T-helper 2 cell treated with Interferon-gamma antibody and Interleukin-4, amounts not matched to agents 100 ng/mL and 5 ng/mL, for 36 hours (primary cell): ENCODE measurements at regions not wholly inside any gene's neighbourhood (a gene's known extent, or its start where the extent isn't known, plus 50 kb on each side); places are given as distances from the start of the nearest gene placed in this dataset.

Experiments used
- intact Hi-C: fragments of 100-400 bp; cut with micrococcal nuclease; formaldehyde crosslinking; loops from one replicate; pipeline ENCODE4 v1.15.1; 2023

GRCh38 chr9:96089452-96090085 lies 212.4 kb downstream of the HSD17B3 start:
- intact Hi-C loops: no loop called here

- intact Hi-C loops: no loop called here
Observed at GRCh38 chr9:96088510-96088909, 213.0 kb downstream of the ERCC6L2 start.

GRCh38 chr9:96087669-96088299 lies 212.3 kb downstream of the ERCC6L2 start:
- intact Hi-C loops: no loop called here

DNA sequence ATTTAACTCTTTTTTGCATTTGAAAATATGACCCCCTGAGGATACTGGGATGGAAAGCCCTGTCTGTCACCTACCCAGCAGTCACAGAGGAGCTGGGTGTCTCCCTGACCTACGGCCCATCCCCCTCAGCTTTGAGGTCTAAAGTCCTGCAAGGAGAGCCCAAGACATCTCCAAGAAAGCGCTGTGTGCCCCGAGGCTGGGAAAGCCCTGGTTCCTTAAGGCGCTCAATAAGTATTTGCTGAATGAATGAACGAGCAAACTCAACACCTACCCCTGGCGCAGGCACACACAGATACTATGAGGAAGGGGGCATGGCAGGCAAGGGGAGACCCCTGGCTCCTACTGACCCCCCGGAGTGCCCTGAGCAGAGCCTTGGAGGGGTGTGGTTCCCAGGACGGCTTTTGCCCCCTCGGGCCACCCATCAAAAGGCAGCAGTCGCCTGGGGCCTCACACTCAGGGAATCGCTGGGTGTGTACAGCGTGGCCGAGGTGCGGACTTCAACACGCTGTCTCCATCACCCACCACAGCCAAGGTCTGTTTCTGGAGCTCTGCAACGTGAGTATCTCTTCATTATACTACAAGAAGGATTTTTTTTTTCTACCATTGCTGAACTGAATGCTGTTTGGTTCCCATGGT lies 211.6 kb downstream of the ERCC6L2 start:
- intact Hi-C loops: no loop called here

- intact Hi-C loops: no loop called here
Observed at GRCh38 chr9:96085491-96086143, 210.1 kb downstream of the ERCC6L2 start.

- intact Hi-C loops: no loop called here
Observed at GRCh38 chr9:96084331-96084734, 208.8 kb downstream of the ERCC6L2 start.

DNA sequence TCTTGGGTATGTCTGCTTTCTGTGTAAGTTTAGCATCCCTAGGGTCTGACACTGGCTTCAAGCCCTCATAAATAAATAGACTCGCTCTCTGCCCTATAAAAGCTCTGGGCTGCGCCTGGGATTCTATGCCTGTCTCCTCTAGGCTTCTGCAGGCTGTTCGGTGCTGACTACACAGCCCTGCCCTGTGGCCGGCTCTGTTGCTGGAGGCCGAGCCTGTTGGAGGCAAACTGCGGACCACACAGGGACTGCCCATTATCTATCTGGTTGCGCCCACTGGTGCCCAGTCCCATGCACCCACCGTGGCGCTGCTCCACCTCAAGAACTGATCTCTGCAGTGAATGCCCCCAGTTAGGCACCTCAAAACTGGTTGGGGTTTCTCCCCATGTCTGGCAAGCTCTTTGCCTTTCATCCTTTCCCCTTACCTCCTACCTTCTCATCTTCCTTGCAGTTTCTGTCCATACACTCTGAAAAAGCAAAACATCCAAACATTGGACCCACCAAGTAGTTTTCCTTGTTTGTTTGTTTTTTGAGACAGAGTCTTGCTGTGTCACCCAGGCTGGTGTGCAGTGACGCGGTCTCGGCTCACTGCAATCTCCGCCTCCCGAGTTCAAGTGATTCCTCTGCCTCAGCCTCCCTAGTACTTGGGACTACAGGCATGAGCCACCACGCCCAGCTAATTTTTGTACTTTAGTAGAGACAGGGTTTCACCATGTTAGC lies 207.2 kb downstream of the ERCC6L2 start:
- intact Hi-C loops: no loop called here

DNA sequence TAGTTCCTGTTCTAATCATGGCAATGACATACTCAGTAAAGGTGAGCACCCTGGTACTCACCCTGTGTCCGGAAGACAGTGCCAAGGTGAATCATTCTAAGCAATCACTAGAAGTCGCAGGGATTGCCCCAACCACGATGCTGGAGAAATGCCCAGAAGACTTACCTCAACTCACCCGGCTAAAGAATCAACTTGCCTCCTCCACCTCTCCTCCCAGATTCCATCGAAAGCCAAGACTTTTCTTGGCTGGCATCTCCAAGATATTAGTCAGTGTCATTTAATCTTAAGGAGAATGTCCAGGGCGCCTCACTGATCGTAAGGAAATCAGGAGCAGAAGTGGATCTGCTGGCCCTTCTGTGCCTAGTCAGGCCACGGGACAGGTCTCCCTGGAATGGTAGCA lies 204.9 kb downstream of the ERCC6L2 start:
- intact Hi-C loops: no loop called here

DNA sequence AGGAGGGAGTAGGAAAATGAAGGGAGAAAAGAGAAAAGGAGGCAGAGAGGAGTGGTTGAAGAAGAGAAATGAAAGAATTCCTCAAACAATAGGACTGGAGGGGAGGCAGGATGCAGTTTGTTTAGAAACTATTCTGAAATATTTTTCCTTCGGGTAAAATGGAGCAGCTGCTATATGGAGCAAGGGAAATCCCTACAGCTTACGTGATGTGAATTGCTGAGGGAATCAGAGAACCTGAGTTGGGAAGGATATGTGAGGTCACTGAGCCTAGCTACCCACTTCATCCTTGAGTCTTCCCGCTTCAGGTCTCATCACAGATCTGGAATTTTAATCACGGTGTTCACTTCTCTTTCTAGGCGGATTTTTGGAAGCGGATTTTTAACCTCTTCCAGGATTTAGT lies 204.3 kb downstream of the ERCC6L2 start:
- intact Hi-C loops: no loop called here

DNA sequence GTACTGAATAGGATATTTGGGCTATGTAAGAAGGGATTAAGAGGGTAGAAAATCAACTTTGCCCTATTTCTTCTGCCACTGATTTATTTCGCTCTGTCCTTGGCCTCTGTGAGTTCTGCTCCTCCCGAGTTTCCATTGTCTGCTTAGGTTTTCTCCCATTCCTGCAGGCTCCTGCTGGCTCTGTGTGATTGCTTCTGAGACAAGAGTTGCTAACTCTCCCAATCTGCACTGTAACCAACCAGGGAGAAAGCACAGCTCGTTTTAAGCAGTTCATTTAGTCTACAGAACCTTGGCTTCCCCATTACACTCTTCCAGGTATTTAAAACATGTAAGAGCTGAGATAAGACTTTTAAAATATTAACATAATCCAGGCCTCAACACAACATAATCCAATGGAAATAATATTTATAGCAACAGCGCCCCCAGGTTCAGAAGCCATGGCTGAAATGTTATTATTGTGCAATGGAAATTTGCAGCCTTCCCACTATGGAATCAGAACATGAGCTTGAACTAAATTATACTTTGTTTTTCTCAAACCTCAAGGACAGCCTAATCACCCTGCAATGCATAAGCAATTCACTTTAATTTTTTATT lies 203.5 kb downstream of the ERCC6L2 start:
- intact Hi-C loops: no loop called here

DNA sequence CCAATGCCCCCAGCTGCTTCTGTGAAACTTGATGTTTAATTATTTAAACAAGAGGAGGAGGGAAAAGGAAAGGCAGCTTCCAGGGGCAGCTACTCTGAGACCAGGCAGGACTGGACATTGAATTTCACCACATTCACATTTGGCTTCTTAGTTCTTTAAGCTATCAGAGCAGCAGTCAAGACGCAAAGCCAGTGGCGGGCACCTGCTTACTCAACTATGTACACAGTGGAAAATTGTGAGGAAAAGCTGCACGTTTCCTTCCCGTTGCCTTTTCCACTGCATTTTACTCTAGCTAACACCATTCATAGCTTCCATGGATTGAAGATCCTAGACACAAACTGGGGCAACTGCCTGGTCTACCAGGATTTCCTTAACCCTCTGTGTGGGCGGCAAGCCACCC lies 200.3 kb downstream of the ERCC6L2 start:
- intact Hi-C loops: no loop called here

DNA sequence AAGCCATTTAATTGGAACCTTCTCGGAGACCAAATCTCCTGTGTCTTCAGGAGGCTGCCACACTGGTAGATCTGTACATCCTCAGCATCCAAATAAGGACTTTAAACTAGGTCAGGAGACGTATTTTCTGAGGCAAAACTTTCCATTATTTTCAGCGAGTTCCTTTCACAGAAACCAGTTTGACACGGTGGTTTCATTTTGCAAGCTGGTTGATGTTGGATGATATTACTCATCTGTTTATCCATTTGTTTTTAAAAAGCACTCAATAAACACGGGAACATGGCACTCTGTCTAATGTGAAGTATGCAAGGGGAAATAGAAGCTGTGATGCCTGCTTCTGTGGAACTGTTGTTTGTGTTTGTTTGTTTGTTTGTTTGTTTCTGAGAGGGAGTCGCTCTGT lies 199.6 kb downstream of the ERCC6L2 start:
- intact Hi-C loops: no loop called here

- intact Hi-C loops: no loop called here
Observed at GRCh38 chr9:96073531-96074480, 198.3 kb downstream of the ERCC6L2 start.

GRCh38 chr9:96072930-96073329 lies 197.4 kb downstream of the ERCC6L2 start:
- intact Hi-C loops: no loop called here

DNA sequence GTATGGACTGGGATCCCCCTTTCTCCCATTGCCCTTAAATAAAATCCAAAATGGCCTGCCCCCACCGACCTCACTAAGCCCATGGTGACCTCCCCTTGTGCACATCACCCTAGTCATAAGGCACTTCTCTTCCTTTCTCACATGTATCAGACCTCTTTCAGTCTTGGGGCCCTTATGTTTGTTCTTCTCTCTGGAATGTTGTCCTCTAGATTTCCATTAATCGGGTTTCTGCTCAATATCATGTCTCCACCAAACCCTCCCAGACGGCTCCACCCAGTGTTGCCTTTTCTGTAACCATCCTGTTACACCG lies 196.3 kb downstream of the ERCC6L2 start:
- intact Hi-C loops: no loop called here

- intact Hi-C loops: no loop called here
Observed at GRCh38 chr9:96071076-96071814, 195.8 kb downstream of the ERCC6L2 start.

DNA sequence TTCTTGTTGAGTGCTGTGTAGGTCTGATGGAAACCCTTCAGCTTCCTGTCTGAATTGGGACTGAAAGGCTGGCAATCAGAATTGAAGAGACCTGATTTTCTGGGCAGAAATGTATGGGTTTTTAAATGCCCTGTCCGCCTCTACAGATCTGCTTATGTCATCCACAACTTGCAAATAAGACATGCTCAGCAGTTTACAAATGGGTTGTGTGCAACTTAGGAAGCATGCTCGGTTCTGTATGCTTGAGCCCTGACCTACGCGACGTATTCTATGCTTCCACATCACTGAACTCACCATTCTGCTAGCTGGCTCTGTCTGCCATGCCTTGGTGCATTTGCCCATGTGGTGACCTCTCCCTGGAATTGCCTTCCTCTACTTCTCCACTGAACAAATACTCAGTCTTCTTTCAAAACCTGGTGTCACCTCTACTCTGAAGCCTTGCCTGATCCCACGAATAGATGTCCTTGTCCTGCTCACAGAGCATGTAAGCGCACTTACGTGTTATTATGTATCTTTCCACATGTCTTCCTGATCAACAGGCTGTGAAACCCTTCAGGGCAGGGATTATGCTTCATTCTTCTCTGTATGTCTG lies 194.2 kb downstream of the ERCC6L2 start:
- intact Hi-C loops: loop anchor here (10.0 kb wide), 1 partner anchor 145 kb away; no protein-coding TSS in a partner anchor

GRCh38 chr9:96068511-96068910 lies 193.0 kb downstream of the ERCC6L2 start:
- intact Hi-C loops: loop anchor here (10.0 kb wide), 1 partner anchor 146 kb away; no protein-coding TSS in a partner anchor

GRCh38 chr9:96067600-96067999 lies 192.1 kb downstream of the ERCC6L2 start:
- intact Hi-C loops: loop anchor here (10.0 kb wide), 1 partner anchor 147 kb away; no protein-coding TSS in a partner anchor
